Upper lobe of right lung (tissue), 1 donor: ENCODE measurements at regions not wholly inside any gene's neighbourhood (a gene's known extent, or its start where the extent isn't known, plus 50 kb on each side); places are given as distances from the start of the nearest gene placed in this dataset.

Source experiments
- ATAC-seq: fragments of 200-7000 bp; cut with Tn5 transposase; one replicate; pipeline ENCODE4 v1.9.1; 2020; ENCODE audit warnings: mild to moderate bottlenecking, moderate library complexity
- DNase-seq: peaks from one replicate; pipeline ENCODE4 v3.0.0-alpha.2; 2020
- H3K27ac ChIP-seq: fragments of 200-600 bp; one replicate; pipeline ENCODE4 v1.8.0; 2022
- H3K27me3 ChIP-seq: fragments of 200-600 bp; one replicate; pipeline ENCODE4 v1.8.0; 2022; ENCODE audit warnings: mild to moderate bottlenecking
- H3K36me3 ChIP-seq: fragments of 200-600 bp; one replicate; pipeline ENCODE4 v1.8.0; 2022
- H3K4me1 ChIP-seq: fragments of 200-600 bp; one replicate; pipeline ENCODE4 v1.8.0; 2022
- H3K4me3 ChIP-seq: fragments of 200-600 bp; one replicate; pipeline ENCODE4 v1.8.0; 2022; ENCODE audit warnings: mild to moderate bottlenecking
- H3K9me3 ChIP-seq: fragments of 200-600 bp; one replicate; pipeline ENCODE4 v1.8.0; 2022
- intact Hi-C: fragments of 100-400 bp; cut with DNase I; formaldehyde crosslinking; loops from one replicate; pipeline ENCODE4 v1.11.0; 2022
- TF ChIP-seq, protein P1 (sequence below): fragments of 200-600 bp; IDR thresholded peaks from one replicate; pipeline ENCODE4 v1.8.0; 2022; ENCODE audit warnings: antibody characterized with exemption
- donor health status: DM: no; HTN: yes; CAD: no; lungs with severe emphysema.

DNA sequence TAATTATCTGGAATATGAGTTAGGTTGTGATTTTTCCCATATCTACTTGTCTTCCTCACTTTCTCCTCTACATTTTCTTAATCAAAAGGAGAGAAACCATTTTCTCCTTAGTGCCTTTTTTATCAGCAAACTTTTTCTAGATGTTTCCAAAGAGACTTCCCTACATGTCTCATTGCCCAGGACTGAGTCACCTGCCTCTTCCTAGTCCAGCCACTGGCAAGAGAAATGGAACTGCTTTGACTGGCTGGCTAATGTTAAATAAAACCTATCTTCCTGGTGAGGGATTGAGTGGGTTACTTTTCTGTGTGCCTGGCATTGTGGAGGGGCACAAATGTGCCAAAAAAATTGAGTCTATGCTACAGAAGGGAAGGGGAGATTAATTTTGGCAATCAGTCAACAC is 52.1 kb upstream of the CD5L start:
- DNase-seq (no peak), ATAC-seq (no peak)
- TF ChIP-seq, protein P1, sequence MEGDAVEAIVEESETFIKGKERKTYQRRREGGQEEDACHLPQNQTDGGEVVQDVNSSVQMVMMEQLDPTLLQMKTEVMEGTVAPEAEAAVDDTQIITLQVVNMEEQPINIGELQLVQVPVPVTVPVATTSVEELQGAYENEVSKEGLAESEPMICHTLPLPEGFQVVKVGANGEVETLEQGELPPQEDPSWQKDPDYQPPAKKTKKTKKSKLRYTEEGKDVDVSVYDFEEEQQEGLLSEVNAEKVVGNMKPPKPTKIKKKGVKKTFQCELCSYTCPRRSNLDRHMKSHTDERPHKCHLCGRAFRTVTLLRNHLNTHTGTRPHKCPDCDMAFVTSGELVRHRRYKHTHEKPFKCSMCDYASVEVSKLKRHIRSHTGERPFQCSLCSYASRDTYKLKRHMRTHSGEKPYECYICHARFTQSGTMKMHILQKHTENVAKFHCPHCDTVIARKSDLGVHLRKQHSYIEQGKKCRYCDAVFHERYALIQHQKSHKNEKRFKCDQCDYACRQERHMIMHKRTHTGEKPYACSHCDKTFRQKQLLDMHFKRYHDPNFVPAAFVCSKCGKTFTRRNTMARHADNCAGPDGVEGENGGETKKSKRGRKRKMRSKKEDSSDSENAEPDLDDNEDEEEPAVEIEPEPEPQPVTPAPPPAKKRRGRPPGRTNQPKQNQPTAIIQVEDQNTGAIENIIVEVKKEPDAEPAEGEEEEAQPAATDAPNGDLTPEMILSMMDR, result no peak
- H3K27ac ChIP-seq, result no peak overlapping the region
- intact Hi-C loops, result no loop called here
- H3K4me3 ChIP-seq, result no peak overlapping the region
- no peaks in the 10 kb centered on the region for H3K9me3 ChIP-seq
- H3K4me1 ChIP-seq, result no peaks in the 10 kb centered on the region
- no peaks in the 10 kb centered on the region for H3K36me3 ChIP-seq
- no peaks in the 10 kb centered on the region for H3K27me3 ChIP-seq

DNA sequence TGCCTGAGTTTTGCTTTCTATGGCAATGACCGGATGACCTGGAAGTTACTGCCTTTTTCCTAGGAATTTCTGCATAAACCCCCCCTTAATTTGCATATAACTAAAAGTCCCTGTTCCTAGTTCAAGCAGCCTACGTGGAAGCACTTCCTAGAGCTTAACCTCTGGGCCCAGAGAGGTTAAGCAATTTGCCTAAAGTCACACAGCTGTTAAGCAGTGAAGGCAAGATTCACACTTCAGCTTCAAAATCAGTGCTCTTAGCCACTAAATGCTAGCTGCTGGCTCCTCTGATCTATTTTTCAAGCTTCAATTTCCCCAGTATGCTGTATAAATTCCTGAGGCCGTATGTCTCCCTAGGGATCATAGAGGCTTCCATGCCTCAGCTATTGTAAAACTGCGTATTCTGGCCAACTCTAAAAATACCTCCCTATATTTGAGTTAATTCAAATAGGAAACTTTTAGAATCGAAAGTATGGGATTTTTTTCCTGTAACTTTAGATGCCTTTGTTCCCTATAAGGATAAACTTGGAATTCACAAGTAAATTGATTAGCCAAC is 53.1 kb upstream of the CD5L start:
- TF ChIP-seq, protein P1, result no peak

DNA sequence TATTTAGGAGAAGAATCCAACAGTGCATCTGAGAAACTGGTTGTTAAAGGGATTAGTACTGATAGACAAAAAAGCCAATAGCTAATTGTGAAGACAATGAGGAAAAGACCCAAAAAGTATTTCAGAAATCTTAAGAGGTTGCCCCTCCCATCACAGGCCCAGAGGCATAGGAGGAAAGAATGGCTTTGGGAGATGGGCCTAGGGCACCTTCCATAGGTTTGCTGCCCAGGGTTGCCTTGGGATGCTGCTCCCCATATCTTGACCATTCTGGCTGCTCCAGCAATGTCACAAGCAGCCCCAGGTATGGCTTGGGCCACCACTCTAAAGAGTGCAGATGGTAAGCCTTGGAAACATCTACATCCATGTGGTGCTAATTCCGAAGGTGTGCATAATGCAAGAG is 68.7 kb upstream of the CD5L start:
- DNase-seq (no peak), ATAC-seq (no peak)
- TF ChIP-seq, protein P1, result no peak
- Histone ChIP-seq H3K27me3 (no peaks in the 10 kb centered on the region), H3K4me3 (no peak overlapping the region), H3K9me3 (no peaks in the 10 kb centered on the region), H3K27ac (no peak overlapping the region), H3K36me3 (no peaks in the 10 kb centered on the region), H3K4me1 (no peaks in the 10 kb centered on the region)
- intact Hi-C loops, result no loop called here

More for the DNA sequence above, 53.1 kb upstream of the CD5L start:
- ATAC-seq (no peak), DNase-seq (no peak)
- Histone ChIP-seq H3K9me3 (no peaks in the 10 kb centered on the region), H3K4me3 (no peak overlapping the region), H3K4me1 (no peaks in the 10 kb centered on the region), H3K27ac (no peak overlapping the region), H3K27me3 (no peaks in the 10 kb centered on the region), H3K36me3 (no peaks in the 10 kb centered on the region)
- intact Hi-C loops, result no loop called here

DNA sequence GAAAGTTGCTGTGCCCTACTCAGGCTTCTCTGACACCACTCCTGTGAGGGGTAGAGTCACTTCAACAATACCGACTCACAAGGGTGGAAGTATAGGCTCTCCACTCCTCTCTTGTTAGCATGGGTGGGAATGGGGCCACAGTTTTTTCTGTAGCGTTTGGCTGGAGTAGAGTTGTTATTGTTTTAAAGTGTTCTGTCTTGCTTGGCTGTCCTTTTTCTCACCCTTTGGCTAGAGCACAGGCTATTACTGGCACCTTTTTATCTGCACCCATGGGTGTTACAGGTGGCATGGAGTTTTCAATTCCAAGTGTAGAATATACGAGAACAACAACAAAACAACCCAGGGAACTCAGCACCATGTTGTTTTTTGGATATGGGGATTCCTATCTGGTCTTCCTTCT is 74.3 kb upstream of the CD5L start:
- Histone ChIP-seq H3K9me3 (no peaks in the 10 kb centered on the region), H3K27ac (no peak overlapping the region), H3K27me3 (no peaks in the 10 kb centered on the region), H3K4me3 (no peak overlapping the region), H3K36me3 (no peaks in the 10 kb centered on the region), H3K4me1 (no peaks in the 10 kb centered on the region)
- DNase-seq (no peak), ATAC-seq (no peak)
- TF ChIP-seq, protein P1, result no peak
- intact Hi-C loops, result no loop called here

DNA sequence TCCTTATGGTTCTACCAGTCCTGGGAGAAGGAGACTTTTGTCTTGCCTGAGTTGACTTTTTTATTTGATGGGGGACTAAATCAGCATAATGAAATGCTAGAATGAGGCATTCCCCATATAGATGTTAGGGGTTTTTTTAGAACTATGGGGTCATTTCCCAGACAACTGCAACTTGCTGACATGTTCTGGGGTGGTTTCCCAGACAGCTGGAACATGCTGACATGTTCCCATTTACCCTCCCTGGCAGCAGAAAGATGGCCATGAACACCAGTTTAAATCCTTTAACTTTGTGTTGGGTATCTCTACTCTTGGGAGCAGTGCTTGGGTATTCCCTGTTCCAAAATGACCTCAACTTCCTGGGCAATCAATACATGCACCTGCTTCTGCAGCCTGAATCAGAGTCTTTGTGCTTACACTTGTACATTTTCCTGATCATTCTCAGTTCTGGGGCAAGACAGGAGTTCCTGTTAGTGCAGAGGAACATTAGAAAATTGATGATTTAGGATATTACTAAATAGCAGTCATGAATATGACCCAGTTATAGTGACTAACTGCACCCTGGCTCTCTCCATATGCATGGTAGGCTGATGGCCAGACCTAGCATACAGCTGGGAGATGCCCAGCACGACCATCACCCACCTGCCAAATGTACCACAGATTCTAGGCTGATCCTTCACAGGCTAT is 75.4 kb upstream of the CD5L start:
- Histone ChIP-seq H3K4me3 (no peak overlapping the region), H3K27me3 (no peaks in the 10 kb centered on the region), H3K9me3 (no peaks in the 10 kb centered on the region), H3K4me1 (no peaks in the 10 kb centered on the region), H3K36me3 (no peaks in the 10 kb centered on the region), H3K27ac (no peak overlapping the region)
- TF ChIP-seq, protein P1, result no peak
- DNase-seq, result no peak
- ATAC-seq, result no peak
- intact Hi-C loops, result no loop called here

DNA sequence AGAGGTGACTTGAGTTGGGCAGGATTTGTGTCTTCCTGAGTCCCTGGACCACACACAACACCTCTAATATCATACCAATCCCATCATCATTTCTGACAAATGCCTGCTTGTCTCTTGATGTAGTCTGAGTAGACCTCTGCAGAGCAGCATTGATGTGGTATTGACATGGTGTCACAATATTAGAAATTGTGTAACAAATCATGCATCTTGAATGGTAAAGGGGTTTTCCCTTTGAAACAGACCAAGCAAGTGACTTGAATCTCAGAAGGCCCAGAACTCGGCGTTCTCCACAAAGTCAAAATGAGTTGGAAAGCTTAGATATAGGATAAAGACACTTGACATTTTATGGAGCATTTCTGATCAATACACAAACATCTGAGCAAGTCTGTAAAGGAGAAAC is 72.7 kb upstream of the KIRREL1 start:
- Histone ChIP-seq H3K27ac (no peak overlapping the region), H3K36me3 (no peaks in the 10 kb centered on the region), H3K4me1 (no peaks in the 10 kb centered on the region), H3K27me3 (no peaks in the 10 kb centered on the region), H3K9me3 (no peaks in the 10 kb centered on the region), H3K4me3 (no peak overlapping the region)
- DNase-seq, result no peak
- ATAC-seq, result no peak
- TF ChIP-seq, protein P1, result no peak
- intact Hi-C loops, result no loop called here
